Fibroblast of lung (primary cell): ENCODE measurements at regions not wholly inside any gene's neighbourhood (a gene's known extent, or its start where the extent isn't known, plus 50 kb on each side); places are given as distances from the start of the nearest gene placed in this dataset.

Experiments used
- DNase-seq, 2 donors: peaks; one replicate each; pipeline versions ENCODE4 v3.0.0 to v3.0.0-alpha.2; 2010; ENCODE audit warnings: low read depth in 2 of 2
- H2AFZ ChIP-seq: 2 replicates; pipeline ENCODE4 v1.5.1; 2012; ENCODE audit warnings: low read length, control low read depth, inconsistent platforms
- H3K27ac ChIP-seq: 2 replicates; pipeline ENCODE4 v1.5.1; 2011; ENCODE audit warnings: low read length, control low read depth; ENCODE audit not compliant: insufficient read depth
- H3K27me3 ChIP-seq: 2 replicates; pipeline ENCODE4 v1.5.1; 2011; ENCODE audit warnings: mild to moderate bottlenecking, low read length; ENCODE audit not compliant: control insufficient read depth, insufficient read depth
- H3K36me3 ChIP-seq: 2 replicates; pipeline ENCODE4 v1.5.1; 2011; ENCODE audit warnings: low read length; ENCODE audit not compliant: control insufficient read depth, insufficient read depth
- H3K4me1 ChIP-seq: 2 replicates; pipeline ENCODE4 v1.5.1; 2011; ENCODE audit warnings: low read length; ENCODE audit not compliant: control insufficient read depth, insufficient read depth; ENCODE audit errors: extremely low read depth
- H3K4me2 ChIP-seq: 2 replicates; pipeline ENCODE4 v1.5.1; 2011; ENCODE audit warnings: low read length, control low read depth; ENCODE audit not compliant: insufficient read depth; ENCODE audit errors: extremely low read depth
- H3K4me3 ChIP-seq, 4 experiments: fragments of 200-600 bp in 1 of 4; sonication (generic) in 1 of 4; replicated peaks in 1 of 4; 2 replicates each; pipeline ENCODE4 v1.5.1; 2011 to 2016; ENCODE audit warnings: low read length in 4 of 4, low read depth in 3 of 4, mild to moderate bottlenecking in 3 of 4, control low read depth in 2 of 4, inconsistent platforms in 1 of 4, mixed read lengths in 1 of 4; ENCODE audit not compliant: insufficient read depth in 1 of 4; ENCODE audit errors: control extremely low read depth in 1 of 4
- H3K79me2 ChIP-seq: 2 replicates; pipeline ENCODE4 v1.5.1; 2012; ENCODE audit warnings: mild to moderate bottlenecking, low read length, inconsistent platforms; ENCODE audit not compliant: control insufficient read depth, insufficient read depth
- H3K9ac ChIP-seq: 2 replicates; pipeline ENCODE4 v1.5.1; 2011; ENCODE audit warnings: mild to moderate bottlenecking, low read length, control low read depth; ENCODE audit not compliant: insufficient read depth
- H3K9me3 ChIP-seq: 2 replicates; pipeline ENCODE4 v1.5.1; 2012; ENCODE audit warnings: low read depth, low read length; ENCODE audit not compliant: control insufficient read depth, insufficient read depth
- H4K20me1 ChIP-seq: 2 replicates; pipeline ENCODE4 v1.5.1; 2011; ENCODE audit warnings: low read length; ENCODE audit not compliant: control insufficient read depth, insufficient read depth; ENCODE audit errors: extremely low read depth
- EZH2 ChIP-seq: IDR thresholded peaks from 2 replicates; pipeline ENCODE4 v1.5.1; 2012; ENCODE audit warnings: low read length, control low read depth, mild to moderate bottlenecking; ENCODE audit errors: missing control alignments
- TF ChIP-seq, protein P1 (sequence below), 2 donors: IDR thresholded peaks in 1 of 2; conservative IDR thresholded peaks in 1 of 2; 1 replicate in 1 of 2; 2 replicates in 1 of 2; pipeline ENCODE4 v1.5.1; 2011 to 2012; ENCODE audit warnings: low read length in 2 of 2, control low read depth in 1 of 2, inconsistent platforms in 1 of 2, low read depth in 1 of 2, mild to moderate bottlenecking in 1 of 2

DNA sequence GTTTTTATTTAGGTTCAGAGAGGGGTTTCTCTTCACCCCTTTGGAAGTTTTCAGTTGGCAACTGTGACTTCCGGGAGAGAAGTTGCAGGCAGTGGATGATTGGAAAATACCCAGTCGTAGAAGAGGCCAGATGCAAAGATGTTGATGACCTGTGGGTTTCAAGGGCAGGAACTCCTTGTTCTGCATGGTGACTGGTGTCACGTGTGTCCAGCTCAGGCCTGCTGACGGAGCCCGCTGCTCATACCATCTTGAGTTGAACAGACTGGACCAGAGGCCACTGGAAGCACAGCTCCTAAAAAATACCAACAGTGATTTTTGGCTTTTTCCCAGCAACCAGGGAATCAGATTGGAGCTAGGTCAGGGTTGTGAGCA, 243.9 kb upstream of the KLF4 start:
- H3K9ac ChIP-seq, result peak overlapping the region; percentile 21
- no peaks in the 10 kb centered on the region for H3K79me2 ChIP-seq
- no peak for TF ChIP-seq EZH2
- TF ChIP-seq, protein P1, sequence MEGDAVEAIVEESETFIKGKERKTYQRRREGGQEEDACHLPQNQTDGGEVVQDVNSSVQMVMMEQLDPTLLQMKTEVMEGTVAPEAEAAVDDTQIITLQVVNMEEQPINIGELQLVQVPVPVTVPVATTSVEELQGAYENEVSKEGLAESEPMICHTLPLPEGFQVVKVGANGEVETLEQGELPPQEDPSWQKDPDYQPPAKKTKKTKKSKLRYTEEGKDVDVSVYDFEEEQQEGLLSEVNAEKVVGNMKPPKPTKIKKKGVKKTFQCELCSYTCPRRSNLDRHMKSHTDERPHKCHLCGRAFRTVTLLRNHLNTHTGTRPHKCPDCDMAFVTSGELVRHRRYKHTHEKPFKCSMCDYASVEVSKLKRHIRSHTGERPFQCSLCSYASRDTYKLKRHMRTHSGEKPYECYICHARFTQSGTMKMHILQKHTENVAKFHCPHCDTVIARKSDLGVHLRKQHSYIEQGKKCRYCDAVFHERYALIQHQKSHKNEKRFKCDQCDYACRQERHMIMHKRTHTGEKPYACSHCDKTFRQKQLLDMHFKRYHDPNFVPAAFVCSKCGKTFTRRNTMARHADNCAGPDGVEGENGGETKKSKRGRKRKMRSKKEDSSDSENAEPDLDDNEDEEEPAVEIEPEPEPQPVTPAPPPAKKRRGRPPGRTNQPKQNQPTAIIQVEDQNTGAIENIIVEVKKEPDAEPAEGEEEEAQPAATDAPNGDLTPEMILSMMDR (conservative IDR thresholded peaks at IDR 0.05 in 1 of 2, IDR thresholded peaks at IDR 0.05 in 1 of 2; ENCODE audit: low read depth in 1 of 2, low read length in 2 of 2), result no peak
- peak overlapping the region; percentile 88 for H3K27ac ChIP-seq
- H3K27me3 ChIP-seq, result no peaks in the 10 kb centered on the region
- DNase-seq, result peak; percentile 33 to 82
- no peaks in the 10 kb centered on the region for H3K36me3 ChIP-seq
- no peaks in the 10 kb centered on the region for H4K20me1 ChIP-seq
- peaks cover 23% of the 10 kb centered on the region for H3K4me1 ChIP-seq
- H3K4me3 ChIP-seq, result peak overlapping the region in 2 of 4 experiments; percentile 14 to 27
- H3K9me3 ChIP-seq, result no peaks in the 10 kb centered on the region
- peak overlapping the region; percentile 85 for H3K4me2 ChIP-seq
- peak overlapping the region; percentile 22 for H2AFZ ChIP-seq

DNA sequence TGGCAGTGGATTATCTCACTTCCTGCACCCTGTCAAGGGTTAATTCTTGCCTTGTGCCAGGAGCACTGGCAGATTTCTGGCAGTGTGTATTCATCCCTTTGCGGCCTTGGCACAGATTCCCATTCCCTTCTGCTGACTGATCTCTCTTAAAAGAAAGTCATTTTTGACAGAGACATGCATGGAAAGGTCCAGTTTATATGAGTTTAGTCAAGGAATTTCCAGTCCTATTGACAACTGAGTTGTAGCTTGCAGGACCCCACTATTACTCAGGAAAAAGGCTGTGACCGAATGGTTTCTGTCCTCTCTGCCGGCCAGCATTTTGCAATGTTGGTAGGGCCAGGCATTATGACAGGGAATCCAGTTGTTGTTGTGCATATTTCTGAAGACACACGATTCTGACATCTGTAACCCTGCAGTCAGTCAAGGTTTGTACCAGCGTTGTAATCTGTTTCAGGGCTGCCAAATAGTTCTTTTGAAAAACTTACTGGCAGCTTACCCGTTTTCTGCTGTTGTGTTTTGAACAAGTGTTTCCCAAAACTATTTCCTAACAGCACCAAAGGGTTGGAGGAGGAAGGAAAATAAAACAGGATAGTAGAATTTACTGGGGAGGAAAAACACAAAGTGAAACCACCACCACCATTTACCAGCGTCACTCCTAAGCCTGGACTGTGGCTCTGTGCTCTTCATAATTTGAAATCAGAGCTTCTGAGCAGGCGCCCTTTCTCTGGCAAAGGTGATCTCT, 243.4 kb upstream of the KLF4 start:
- Histone ChIP-seq H4K20me1 (no peaks in the 10 kb centered on the region), H3K4me1 (peaks cover 19% of the 10 kb centered on the region), H3K79me2 (no peaks in the 10 kb centered on the region), H3K4me3 (peak overlapping the region in 3 of 4 experiments; percentile 12 to 27 (median 14)), H3K9ac (peak overlapping the region; percentile 21), H3K27me3 (no peaks in the 10 kb centered on the region), H3K9me3 (no peaks in the 10 kb centered on the region), H3K36me3 (no peaks in the 10 kb centered on the region), H3K27ac (peak overlapping the region; percentile 88), H3K4me2 (peak overlapping the region; percentile 85), H2AFZ (no peak overlapping the region)
- DNase-seq, result peak; percentile 80 to 88
- no peak for TF ChIP-seq EZH2
- TF ChIP-seq, protein P1 (conservative IDR thresholded peaks at IDR 0.05 in 1 of 2, IDR thresholded peaks at IDR 0.05 in 1 of 2; ENCODE audit: low read depth in 1 of 2, low read length in 2 of 2), result no peak

DNA sequence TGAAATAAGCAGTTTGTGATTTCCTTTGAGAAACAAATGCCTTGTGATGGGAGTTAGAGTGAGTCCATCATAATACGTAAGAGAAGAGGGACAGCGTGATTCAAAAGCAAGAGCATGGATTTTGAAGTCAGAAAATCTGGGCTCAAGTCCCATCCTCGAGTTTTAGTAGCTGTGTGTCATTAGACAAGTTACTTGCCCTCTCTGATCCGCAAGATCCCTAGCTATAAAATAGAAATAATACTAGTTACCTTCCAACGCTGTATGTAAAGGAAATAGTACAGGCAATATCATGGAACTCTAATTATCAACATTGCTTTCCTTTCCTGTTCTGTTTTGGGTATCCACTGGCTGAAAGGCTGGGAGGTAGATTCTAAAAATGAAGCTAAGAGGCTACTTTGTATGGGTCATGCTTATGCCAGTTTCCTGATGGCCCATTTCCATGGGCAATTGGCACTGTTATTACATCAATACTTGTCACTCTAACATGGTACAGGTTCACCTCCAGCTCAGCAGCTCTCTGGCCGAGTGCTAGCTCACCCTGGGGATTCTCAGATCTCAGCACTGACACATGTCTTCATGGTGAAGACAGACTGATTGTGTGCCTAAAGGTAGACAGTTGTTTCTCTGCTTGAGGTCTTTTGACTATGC, 241.7 kb upstream of the KLF4 start:
- Histone ChIP-seq H3K4me3 (no peak overlapping the region), H3K9ac (no peak overlapping the region), H3K9me3 (no peaks in the 10 kb centered on the region), H3K27ac (no peak overlapping the region), H3K27me3 (no peaks in the 10 kb centered on the region), H2AFZ (no peak overlapping the region), H3K4me2 (no peak overlapping the region), H3K4me1 (peaks cover 14% of the 10 kb centered on the region), H4K20me1 (no peaks in the 10 kb centered on the region), H3K79me2 (no peaks in the 10 kb centered on the region), H3K36me3 (no peaks in the 10 kb centered on the region)
- TF ChIP-seq, protein P1 (conservative IDR thresholded peaks at IDR 0.05 in 1 of 2, IDR thresholded peaks at IDR 0.05 in 1 of 2; ENCODE audit: low read depth in 1 of 2, low read length in 2 of 2), result no peak
- TF ChIP-seq EZH2, result no peak
- DNase-seq, result no peak
